ENCODE measurements at regions not wholly inside any gene's neighbourhood (a gene's known extent, or its start where the extent isn't known, plus 50 kb on each side); places are given as distances from the start of the nearest gene placed in this dataset.
"Not testable (repeated sequence)": the region's sequence is repeated elsewhere in the genome, so short reads cannot be mapped to it uniquely, and the experiment has no call there.

DNA sequence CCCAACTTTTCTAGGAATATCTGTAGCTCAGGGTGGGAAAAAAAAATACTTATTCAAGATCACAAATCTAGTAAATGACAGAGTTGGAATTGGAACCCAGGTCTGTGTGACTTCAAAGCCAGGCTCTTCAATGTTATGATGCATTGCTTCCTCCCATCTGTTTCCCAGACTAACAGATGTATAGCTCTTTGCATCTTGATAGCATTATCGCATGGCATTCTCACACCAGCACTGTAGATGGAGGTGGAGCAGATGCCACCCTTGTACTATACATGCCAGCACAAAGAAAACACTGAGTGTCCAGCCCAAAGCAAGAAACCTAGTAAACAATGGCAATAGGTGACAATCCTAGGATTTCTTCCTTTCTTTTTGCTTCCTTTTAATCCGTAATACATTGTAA, 497.3 kb downstream of the NEBL start:
- no peak for DNase-seq (ENCODE audit: low spot score)

DNA sequence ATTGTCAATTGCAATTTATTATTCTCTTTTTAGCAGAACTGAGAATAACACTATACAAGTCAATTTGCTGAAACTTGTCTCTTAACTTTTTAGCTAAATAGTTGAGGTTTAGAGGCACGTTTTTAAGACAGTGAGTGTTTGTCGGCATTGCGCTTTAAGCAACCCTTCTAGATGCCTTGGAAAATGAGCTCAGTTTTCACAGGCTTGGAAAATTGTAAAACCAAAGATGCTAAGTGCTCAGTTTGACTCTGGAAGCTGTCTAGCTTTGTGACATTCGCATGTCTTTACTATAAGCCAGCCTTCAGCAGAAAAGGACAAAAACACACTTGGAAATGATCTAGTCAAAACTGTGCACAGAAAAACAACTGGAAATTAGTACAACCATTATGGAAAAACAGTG, 500.4 kb downstream of the NEBL start:
- DNase-seq (ENCODE audit: low spot score): no peak

DNA sequence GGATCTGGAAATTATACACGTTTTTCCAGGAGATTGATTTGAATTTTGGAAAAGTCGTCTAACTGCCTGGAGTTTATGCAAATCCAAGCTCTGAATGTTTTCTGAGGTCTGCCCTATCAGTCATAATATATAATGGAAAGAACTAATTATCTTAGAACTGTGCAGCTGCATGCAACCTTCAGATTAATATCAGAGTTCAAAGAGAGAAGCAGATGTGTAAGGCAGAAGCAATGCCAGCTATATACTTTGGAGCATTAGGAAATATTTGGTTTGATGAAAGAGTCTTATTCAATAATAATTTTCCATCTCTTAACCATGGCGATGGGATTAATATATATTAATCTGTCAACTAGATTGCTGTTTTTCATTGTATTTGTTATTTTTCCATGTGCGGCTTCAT, 500.9 kb downstream of the NEBL start:
- DNase-seq (ENCODE audit: low spot score): no peak

DNA sequence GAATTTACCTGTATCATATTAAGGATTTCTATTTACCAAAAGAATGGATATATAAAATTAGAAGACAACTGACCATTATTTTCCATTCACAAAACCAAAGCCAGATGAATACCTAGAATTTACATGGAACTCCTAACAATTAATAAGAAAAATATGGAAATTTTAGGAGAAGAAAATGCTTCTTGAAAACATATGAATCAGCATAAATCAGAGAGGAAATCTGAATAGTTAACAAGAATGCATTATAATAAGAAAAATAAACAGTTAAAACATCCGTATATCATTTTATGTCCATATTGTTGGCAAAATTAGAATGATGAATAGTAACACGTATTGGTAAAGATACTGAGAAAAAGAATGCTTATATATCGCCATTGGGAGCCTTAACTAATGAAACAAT, 505.5 kb downstream of the NEBL start:
- no peak for DNase-seq (ENCODE audit: low spot score)

DNA sequence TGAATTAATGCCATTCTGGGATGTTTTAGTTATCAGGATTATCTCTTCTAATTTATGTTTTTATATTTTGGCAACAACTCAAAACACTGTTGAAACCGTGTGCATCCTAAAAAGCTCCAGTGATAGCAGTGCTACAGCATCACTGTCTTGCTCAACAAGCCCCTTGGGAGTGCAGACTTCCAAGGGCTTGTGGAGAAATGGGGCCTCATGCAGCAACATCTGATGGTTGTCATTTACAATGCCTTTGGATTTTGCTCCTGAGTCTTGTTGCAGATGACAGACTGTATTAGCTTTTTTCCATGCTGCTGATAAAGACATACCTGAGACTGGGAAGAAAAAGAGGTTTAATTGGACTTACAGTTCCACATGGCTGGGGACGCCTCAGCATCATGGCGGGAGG, 515.4 kb downstream of the NEBL start:
- DNase-seq (ENCODE audit: low spot score): no peak

DNA sequence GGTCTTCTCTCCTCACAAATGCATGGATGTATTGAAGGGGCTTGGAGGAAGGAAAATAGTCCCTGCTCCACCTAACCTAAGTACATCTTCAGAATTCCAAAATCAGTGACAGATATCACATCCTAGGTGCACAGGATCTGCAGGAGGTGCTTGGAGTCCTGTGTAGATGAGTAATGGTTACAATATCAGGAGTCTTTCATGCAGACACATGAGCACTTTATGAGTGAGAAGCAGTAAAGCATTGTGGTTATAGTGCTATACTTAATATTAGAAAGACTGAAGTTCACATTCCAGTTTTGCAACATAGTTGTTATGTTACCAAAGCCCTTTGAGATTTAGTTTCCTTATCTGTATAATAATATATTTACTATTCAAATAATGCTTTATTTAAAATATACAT, 516.7 kb downstream of the NEBL start:
- no peak for DNase-seq (ENCODE audit: low spot score)

DNA sequence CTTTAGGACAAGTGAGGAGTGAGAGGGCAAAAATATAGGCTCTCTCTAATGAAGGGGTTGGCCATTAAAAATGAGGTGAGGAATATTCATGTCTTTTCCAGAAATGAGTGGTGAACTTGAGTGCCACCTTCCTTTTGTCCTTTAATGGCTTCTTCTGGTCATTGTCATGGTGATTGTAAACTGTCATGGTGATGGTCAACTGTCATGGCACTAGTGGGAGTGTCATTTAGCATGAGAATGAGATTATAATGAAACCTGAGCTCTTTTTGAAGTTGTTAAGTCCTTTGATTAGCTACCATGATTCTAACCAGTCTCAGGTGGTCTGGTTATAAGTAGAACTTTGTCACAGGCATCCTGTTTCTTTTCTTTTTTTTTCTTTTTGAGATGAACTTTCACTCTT, 524.4 kb downstream of the NEBL start:
- no peak for DNase-seq (ENCODE audit: low spot score)

DNA sequence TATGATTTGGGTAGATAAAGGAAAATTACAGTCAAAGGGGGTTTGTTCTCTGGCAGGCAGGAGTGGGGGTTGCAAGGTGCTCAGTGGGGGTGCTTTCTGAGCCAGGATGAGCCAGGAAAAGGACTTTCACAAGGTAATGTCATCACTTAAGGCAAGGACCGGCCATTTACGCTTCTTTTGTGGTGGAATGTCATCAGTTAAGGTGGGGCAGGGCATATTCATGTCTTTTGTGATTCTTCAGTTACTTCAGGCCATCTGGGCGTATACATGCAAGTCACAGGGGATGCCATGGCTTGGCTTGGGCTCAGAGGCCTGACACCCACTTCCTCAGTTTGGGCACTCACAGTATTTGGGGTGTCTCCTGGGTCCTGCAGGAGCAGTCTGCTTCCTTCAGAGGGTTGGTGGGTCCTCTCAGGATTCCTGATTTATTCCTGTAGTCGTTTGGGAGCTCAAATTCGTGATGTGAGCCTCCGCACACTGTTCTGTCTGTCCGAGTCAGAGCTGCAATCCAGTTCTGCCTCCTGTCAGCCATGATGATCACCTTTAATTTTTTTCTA, 526.1 kb downstream of the NEBL start:
- not testable (repeated sequence) for DNase-seq (ENCODE audit: low spot score)

DNA sequence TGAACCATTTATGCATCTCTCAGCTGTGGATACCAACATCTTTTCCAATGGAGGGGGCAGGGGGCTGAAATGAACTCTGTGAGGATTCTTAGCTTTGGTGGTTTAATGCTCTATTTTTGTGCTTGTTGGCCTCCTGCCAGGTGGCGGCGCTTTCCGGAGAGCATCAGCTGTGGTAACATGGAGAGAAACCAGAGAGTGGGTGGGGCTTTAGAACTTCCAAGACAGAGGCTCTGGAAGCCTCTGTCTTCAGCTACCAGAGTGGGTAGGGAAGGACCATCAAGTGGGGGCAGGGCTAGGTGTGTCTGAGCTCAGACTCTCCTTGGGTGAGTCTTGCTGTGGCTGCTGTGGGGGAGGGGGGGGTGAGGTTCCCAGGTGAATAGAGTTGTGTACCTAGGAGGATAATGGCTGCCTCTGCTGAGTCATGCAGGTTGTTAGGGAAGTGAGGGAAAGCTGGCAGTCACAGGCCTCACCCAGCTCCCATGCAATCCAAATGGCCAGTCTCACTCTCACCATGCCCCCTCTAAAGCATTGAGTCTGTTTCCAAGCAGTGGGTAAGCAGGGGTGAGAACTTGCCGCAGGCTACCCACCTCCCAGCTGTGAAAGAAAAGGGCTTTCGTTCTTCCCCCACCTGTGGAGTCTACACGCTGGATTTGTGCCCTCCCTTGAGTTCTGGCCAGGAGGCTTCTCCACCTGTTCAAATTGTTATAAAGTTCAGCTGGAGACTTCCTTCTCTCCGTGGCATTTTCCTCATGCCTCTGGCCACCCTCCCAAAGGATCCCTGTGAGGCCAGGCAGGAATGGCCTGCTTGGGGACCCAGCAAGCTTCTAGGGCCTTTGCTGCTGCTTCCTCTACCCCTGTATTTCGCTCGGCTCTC, 527.0 kb downstream of the NEBL start:
- DNase-seq (ENCODE audit: low spot score): no peak

DNA sequence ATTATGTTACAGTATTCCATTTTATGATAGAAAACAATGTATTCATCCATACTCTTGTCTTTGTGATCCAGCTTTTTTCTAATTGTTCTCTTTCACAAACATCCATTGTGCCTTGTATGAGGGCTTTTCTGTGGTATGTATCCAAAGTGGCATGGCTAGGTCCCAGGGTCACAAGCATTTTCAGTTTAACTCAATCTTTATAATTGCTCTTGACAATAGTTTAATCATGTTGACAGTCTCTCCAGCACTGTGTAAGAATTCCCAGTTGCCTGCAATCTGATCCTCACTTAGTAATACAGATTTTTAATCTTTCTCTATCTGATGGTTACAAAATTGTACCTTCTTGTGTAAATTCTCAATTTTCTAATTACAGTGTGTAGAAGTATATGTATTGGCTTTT, 533.4 kb downstream of the NEBL start:
- DNase-seq (ENCODE audit: low spot score): peak; percentile 39

DNA sequence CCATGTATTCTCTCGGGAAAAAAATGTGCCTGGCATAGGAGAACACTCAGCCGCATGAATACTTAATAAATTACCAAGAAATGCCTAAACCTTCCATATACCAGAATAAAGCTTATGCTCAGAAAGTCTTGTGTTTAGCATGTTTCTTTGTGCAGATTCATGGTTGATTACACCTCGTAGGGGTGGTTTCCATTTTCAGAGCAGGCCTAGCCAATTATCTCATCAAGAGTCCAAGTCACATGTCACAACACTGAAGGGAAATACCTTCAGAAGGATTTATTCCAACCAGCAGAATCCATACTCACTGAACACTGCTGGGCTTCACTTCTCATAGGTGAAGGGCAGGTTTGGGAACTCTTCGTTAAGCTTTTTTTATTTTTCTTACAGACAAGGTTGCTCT, 539.7 kb downstream of the PLXDC2 start:
- no peak for DNase-seq (ENCODE audit: low spot score)

DNA sequence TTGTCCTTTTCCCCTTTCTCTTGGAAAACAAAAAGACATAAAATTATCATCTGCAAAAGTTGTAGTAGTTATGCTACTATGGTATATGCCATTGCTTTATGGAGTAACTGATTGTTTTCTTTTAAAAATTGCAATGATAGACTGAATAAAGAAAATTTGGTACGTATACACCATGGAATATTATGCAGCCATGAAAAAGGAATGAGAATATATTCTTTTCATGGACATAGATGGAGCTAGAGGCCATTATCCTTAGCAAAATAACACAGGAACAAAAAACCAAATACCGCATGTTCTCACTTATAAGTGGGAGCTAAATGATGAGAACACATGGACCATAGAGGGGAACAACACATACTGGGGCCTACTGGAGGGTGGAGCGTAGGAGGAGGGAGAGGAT, 538.8 kb downstream of the PLXDC2 start:
- DNase-seq (ENCODE audit: low spot score): no peak

DNA sequence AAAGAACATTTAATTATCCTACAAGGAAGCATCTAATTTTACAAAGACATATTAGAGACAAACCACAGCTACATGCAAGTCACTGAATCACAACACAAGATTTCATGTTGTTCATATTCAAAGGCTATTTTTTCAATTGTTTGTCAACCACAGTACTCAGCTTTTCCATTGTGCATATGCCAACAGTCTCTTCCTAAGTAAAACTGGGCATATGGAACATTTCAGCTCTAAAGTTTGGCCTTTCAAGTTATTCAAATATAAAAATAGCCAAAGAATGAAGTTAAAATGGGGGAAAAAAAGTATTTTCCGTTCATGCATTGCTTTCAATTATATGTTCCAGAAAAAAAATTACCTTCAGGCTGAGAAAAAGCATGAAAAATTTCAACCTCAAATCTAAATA, 537.9 kb downstream of the PLXDC2 start:
- DNase-seq (ENCODE audit: low spot score): no peak

DNA sequence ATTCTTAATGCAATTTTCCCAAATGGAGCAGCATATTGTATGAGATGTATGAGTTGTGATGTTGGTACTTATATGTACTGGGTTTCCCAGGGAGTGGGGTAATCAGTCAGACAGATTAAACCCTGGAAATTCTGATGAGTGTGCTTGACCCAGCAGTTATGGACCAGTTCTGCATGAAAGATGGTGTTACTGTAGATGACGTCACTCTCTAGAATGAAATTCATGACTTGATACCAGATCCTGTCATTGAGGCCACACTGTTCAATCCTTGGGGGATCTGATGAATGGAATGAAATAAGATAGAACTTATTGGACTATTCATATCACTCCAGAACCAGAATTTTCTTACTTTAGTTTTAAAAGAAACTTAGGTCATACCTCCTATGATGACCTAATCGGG, 534.3 kb downstream of the PLXDC2 start:
- DNase-seq (ENCODE audit: low spot score): no peak

DNA sequence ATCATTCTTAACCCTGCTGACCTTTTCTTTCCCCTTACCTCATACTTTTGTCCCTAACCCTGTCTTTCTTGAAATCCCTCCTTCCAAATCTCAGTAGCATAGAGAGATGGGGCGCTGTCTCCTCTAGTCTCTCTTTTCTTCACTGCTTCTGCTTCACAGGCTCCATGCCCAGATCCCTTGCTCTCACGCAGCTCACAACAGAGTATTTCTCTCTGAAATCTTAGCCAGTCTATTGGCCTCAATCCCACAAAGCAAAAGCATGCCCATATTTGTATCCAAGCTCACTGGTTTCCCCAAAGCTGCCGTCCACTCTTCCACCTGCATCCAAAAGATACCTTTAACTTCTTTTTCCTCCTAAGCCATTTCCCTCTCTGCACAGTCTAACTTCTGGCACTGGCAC, 526.8 kb downstream of the PLXDC2 start:
- no peak for DNase-seq (ENCODE audit: low spot score)

All from D341Med (cell line).